ENCODE measurements at regions not wholly inside any gene's neighbourhood (a gene's known extent, or its start where the extent isn't known, plus 50 kb on each side); places are given as distances from the start of the nearest gene placed in this dataset.

DNA sequence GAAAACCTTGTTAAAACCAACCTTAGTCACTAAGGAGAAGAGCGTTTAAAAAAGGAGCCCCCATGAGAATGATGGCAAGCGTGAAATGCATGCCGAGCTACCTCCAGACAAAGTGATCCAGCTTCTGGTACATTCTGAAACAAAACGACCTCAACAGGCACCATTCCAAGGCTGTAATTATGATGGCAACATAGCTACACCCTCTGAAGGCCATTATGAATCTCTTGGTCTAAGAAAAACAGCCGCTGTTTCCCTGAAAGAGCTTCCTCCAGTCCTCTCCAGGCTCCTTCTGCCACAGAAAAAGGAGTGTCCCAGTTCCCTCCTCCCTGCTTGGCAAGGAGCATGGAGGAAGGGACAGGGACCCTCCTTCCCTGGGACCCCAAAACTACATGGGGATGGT lies 50.0 kb upstream of the ABLIM1 start:
- no peaks in the 10 kb centered on the region for H3K36me3 ChIP-seq (ENCODE audit: control insufficient read depth in 2 of 2, insufficient read depth in 2 of 2, low read length in 1 of 2)
- no peak overlapping the region for H3K27ac ChIP-seq (ENCODE audit: low read depth in 1 of 2, low read length in 1 of 2)
- no peaks in the 10 kb centered on the region for H3K4me1 ChIP-seq (ENCODE audit: control insufficient read depth in 2 of 2, insufficient read depth in 2 of 2, low read length in 2 of 2)
- H3K27me3 ChIP-seq (ENCODE audit: control insufficient read depth in 2 of 2, insufficient read depth in 1 of 2, low read length in 1 of 2): no peaks in the 10 kb centered on the region
- no peak for DNase-seq (ENCODE audit: low read depth in 6 of 9, low spot score in 9 of 9)
- H3K4me3 ChIP-seq (ENCODE audit: low read length in 2 of 2): no peak overlapping the region
- 95% methylated on average over 5 of the region's 5 CpGs for WGBS
- H3K9me3 ChIP-seq (ENCODE audit: control insufficient read depth in 2 of 2, insufficient read depth in 1 of 2, low read length in 1 of 2): no peaks in the 10 kb centered on the region

DNA sequence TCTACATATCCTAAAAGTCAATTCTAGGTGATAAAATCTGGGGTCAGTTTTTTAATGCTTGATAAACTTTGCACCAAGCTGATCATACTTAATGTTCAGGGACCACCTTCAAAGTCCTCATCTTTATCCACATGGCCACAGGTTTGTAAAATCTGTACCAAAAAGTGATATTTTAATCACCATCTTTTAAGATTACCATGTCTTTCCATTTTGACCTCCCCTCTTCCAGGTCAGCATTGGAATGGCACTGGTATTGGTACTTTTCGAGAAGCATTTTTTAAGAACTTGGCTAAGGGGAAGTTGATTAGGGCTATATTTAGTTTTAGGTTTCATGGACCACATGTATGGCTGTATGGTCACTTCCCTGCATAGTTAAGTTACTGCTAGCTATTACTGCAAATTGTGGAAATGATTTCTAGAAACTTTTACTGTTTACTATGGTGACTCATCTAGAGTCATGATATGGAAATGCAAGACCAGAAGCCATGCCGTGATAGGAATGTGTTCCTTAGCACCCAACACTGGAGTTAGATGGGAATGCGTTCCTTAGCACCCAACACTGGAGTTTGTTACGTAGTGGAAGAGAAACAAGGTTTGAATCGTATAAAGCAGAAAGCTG lies 50.8 kb upstream of the ABLIM1 start:
- H3K9me3 ChIP-seq (ENCODE audit: control insufficient read depth in 2 of 2, insufficient read depth in 1 of 2, low read length in 1 of 2): no peaks in the 10 kb centered on the region
- DNase-seq (ENCODE audit: low read depth in 6 of 9, low spot score in 9 of 9): no peak
- WGBS: 80% methylated on average over 5 of the region's 5 CpGs
- no peak overlapping the region for H3K27ac ChIP-seq (ENCODE audit: low read depth in 1 of 2, low read length in 1 of 2)
- no peak overlapping the region for H3K4me3 ChIP-seq (ENCODE audit: low read length in 2 of 2)
- no peaks in the 10 kb centered on the region for H3K36me3 ChIP-seq (ENCODE audit: control insufficient read depth in 2 of 2, insufficient read depth in 2 of 2, low read length in 1 of 2)
- no peaks in the 10 kb centered on the region for H3K27me3 ChIP-seq (ENCODE audit: control insufficient read depth in 2 of 2, insufficient read depth in 1 of 2, low read length in 1 of 2)
- no peaks in the 10 kb centered on the region for H3K4me1 ChIP-seq (ENCODE audit: control insufficient read depth in 2 of 2, insufficient read depth in 2 of 2, low read length in 2 of 2)

DNA sequence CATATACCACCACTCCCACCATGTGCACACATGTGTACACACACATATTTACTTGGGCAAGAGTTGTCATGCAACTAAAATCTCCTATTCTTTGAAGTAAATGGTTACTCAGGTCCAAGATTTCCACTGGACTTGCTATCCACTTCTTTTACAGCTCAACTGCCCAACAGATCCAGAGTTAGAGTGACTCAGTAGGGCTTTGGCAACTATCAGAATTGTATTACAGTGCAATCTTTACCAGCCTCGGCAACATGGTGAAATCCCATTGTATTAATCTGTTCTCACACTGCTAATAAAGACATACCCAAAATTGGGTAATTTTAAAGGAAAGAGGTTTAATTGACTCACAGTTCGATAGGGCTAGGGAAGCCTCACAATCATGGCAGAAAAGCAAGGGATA lies 51.9 kb upstream of the ABLIM1 start:
- no peaks in the 10 kb centered on the region for H3K9me3 ChIP-seq (ENCODE audit: control insufficient read depth in 2 of 2, insufficient read depth in 1 of 2, low read length in 1 of 2)
- DNase-seq (ENCODE audit: low read depth in 6 of 9, low spot score in 9 of 9): no peak
- no peak overlapping the region for H3K4me3 ChIP-seq (ENCODE audit: low read length in 2 of 2)
- no peaks in the 10 kb centered on the region for H3K27me3 ChIP-seq (ENCODE audit: control insufficient read depth in 2 of 2, insufficient read depth in 1 of 2, low read length in 1 of 2)
- no peaks in the 10 kb centered on the region for H3K4me1 ChIP-seq (ENCODE audit: control insufficient read depth in 2 of 2, insufficient read depth in 2 of 2, low read length in 2 of 2)
- 98% methylated on average over 2 of the region's 2 CpGs for WGBS
- H3K27ac ChIP-seq (ENCODE audit: low read depth in 1 of 2, low read length in 1 of 2): no peak overlapping the region
- no peaks in the 10 kb centered on the region for H3K36me3 ChIP-seq (ENCODE audit: control insufficient read depth in 2 of 2, insufficient read depth in 2 of 2, low read length in 1 of 2)

DNA sequence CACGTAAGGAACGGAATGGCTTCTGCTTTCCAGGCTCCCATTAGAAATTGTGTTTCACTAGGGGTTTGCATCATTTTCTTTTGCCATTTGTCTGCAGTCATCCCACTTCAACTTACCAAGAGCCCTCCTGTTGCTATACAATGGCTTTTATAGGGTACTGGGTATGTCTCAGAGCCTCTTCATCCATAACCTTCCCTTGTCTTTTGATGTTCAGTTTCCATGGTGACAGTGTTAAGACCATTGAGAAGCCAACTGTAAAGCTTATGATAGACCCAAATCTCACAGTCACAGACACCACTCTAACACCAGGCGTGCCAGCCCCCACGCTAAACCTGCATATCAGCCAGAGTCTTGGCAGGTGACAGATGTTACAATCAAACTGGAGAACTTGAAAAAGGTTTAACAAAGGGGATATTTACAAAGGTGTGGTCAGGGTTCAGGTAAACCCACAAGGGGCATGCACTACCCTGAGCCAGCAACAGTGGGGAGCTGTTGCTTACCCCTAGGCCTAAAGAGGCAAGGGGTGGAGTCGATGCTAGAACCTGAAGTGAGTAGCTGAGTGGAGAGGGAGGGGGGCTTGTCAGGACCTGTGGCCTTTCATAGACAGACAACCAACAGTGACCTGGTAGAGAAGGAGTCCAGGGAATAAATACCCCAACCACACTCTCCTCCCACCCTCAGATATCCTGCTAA lies 53.2 kb upstream of the ABLIM1 start:
- no peak overlapping the region for H3K4me3 ChIP-seq (ENCODE audit: low read length in 2 of 2)
- no peak overlapping the region for H3K27ac ChIP-seq (ENCODE audit: low read depth in 1 of 2, low read length in 1 of 2)
- no peaks in the 10 kb centered on the region for H3K36me3 ChIP-seq (ENCODE audit: control insufficient read depth in 2 of 2, insufficient read depth in 2 of 2, low read length in 1 of 2)
- H3K9me3 ChIP-seq (ENCODE audit: control insufficient read depth in 2 of 2, insufficient read depth in 1 of 2, low read length in 1 of 2): no peaks in the 10 kb centered on the region
- WGBS: 97% methylated on average over 5 of the region's 5 CpGs
- no peak for DNase-seq (ENCODE audit: low read depth in 6 of 9, low spot score in 9 of 9)
- H3K27me3 ChIP-seq (ENCODE audit: control insufficient read depth in 2 of 2, insufficient read depth in 1 of 2, low read length in 1 of 2): no peaks in the 10 kb centered on the region
- no peaks in the 10 kb centered on the region for H3K4me1 ChIP-seq (ENCODE audit: control insufficient read depth in 2 of 2, insufficient read depth in 2 of 2, low read length in 2 of 2)

DNA sequence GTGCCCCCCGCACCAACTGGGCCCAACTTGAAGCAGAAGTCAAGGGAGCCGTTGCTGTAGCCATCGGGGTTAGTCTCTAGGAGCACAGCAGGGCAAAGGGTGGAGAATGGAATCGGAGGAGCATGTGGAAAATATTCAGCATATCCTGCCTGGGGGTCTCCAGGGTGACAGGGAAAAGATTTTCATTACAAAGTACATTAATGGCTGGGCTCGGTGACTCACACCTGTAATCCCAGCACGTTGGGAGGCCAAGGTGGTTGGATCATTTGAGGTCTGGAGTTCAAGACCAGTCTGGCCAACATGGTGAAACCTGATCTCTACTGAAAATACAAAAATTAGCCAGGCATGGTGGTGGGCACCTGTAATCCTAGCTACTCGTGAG lies 53.8 kb upstream of the ABLIM1 start:
- 97% methylated on average over 7 of the region's 7 CpGs for WGBS

DNA sequence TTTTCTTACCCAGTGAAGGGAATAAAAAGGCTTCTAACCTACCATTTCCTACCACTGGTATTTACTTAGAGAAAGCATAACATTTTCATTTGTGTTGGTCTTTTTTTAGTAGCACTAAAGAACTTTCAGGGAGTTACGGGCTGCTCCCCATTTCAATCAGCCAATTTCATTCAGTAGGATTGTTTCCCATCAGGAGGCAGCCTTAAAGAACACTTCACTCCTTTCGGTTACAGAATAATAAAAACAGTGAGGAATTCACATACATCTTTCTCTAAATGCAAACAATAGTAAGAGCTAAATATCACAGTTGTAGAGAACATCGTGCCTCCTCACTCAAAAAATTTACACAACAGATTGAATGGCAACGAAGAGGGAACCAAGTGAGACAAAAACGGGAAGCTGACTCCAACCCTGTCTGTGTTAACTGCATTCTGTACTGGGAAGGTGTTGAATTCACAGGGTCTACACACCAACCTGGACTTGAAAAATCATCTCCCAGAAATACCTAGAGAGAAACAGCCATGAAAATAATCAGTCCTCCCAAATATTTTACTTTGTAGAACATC lies 55.5 kb upstream of the ABLIM1 start:
- DNase-seq (ENCODE audit: low read depth in 6 of 9, low spot score in 9 of 9): no peak
- 58% methylated on average over 5 of the region's 5 CpGs for WGBS

More for the DNA sequence above, 53.8 kb upstream of the ABLIM1 start:
- Histone ChIP-seq H3K4me1 (ENCODE audit: control insufficient read depth in 2 of 2, insufficient read depth in 2 of 2, low read length in 2 of 2) (no peaks in the 10 kb centered on the region), H3K4me3 (ENCODE audit: low read length in 2 of 2) (no peak overlapping the region), H3K9me3 (ENCODE audit: control insufficient read depth in 2 of 2, insufficient read depth in 1 of 2, low read length in 1 of 2) (no peaks in the 10 kb centered on the region), H3K27me3 (ENCODE audit: control insufficient read depth in 2 of 2, insufficient read depth in 1 of 2, low read length in 1 of 2) (no peaks in the 10 kb centered on the region), H3K27ac (ENCODE audit: low read depth in 1 of 2, low read length in 1 of 2) (no peak overlapping the region), H3K36me3 (ENCODE audit: control insufficient read depth in 2 of 2, insufficient read depth in 2 of 2, low read length in 1 of 2) (no peaks in the 10 kb centered on the region)
- DNase-seq (ENCODE audit: low read depth in 6 of 9, low spot score in 9 of 9): no peak

DNA sequence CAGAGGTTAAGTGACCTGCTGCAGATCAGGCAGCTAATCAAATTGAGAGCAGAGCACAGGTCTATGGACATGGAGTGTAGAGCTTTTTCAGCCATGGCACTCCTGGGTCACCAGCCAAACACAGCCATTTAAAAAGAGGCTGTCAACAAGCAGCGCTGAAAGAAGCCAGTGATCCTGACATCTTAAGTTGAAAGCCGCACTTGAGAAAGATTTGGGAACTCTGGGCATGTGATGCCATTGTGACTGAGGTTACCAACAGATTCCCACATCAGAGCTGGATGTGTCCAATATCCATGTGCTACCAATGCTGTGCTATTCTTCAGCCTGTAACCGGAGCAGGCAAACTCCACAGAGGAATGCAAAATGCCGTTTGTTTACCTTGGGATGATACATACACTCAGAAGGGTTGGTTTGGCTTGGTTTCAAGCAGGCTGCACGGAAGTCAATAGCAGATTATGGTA lies 56.2 kb upstream of the ABLIM1 start:
- no peaks in the 10 kb centered on the region for H3K27me3 ChIP-seq (ENCODE audit: control insufficient read depth in 2 of 2, insufficient read depth in 1 of 2, low read length in 1 of 2)
- H3K27ac ChIP-seq (ENCODE audit: low read depth in 1 of 2, low read length in 1 of 2): no peak overlapping the region
- no peaks in the 10 kb centered on the region for H3K9me3 ChIP-seq (ENCODE audit: control insufficient read depth in 2 of 2, insufficient read depth in 1 of 2, low read length in 1 of 2)
- DNase-seq (ENCODE audit: low read depth in 6 of 9, low spot score in 9 of 9): no peak
- H3K4me3 ChIP-seq (ENCODE audit: low read length in 2 of 2): no peak overlapping the region
- WGBS: 94% methylated on average over 5 of the region's 5 CpGs
- no peaks in the 10 kb centered on the region for H3K36me3 ChIP-seq (ENCODE audit: control insufficient read depth in 2 of 2, insufficient read depth in 2 of 2, low read length in 1 of 2)
- H3K4me1 ChIP-seq (ENCODE audit: control insufficient read depth in 2 of 2, insufficient read depth in 2 of 2, low read length in 2 of 2): no peaks in the 10 kb centered on the region

More for the DNA sequence above, 55.5 kb upstream of the ABLIM1 start:
- Histone ChIP-seq H3K27me3 (ENCODE audit: control insufficient read depth in 2 of 2, insufficient read depth in 1 of 2, low read length in 1 of 2) (no peaks in the 10 kb centered on the region), H3K4me1 (ENCODE audit: control insufficient read depth in 2 of 2, insufficient read depth in 2 of 2, low read length in 2 of 2) (no peaks in the 10 kb centered on the region), H3K36me3 (ENCODE audit: control insufficient read depth in 2 of 2, insufficient read depth in 2 of 2, low read length in 1 of 2) (no peaks in the 10 kb centered on the region), H3K4me3 (ENCODE audit: low read length in 2 of 2) (no peak overlapping the region), H3K9me3 (ENCODE audit: control insufficient read depth in 2 of 2, insufficient read depth in 1 of 2, low read length in 1 of 2) (no peaks in the 10 kb centered on the region), H3K27ac (ENCODE audit: low read depth in 1 of 2, low read length in 1 of 2) (no peak overlapping the region)

DNA sequence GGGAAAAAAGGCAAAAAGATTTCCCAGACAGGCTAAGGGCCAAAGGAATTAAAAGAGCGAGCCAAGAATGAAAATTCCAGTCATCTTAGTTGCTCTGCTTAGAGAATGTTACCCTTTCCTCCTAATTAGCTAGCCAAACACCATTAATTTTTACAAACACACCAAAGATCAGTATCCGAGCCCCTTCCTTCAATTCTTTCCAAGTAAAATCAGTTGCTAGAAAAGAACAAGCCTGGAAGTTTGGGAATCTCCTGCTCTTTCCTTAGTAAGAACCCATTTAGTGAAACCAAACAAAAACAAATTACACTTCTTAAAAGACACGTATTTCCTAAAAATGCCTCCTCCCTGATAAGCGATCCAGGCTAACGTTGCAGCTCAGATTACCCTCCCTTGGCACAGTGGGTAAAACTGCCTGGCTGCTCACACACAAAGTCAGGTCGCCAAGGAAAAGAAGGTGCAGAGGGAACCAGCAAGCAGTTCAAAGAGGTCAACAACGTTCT lies 57.1 kb upstream of the ABLIM1 start:
- no peak overlapping the region for H3K4me3 ChIP-seq (ENCODE audit: low read length in 2 of 2)
- H3K36me3 ChIP-seq (ENCODE audit: control insufficient read depth in 2 of 2, insufficient read depth in 2 of 2, low read length in 1 of 2): no peaks in the 10 kb centered on the region
- no peak for DNase-seq (ENCODE audit: low read depth in 6 of 9, low spot score in 9 of 9)
- no peaks in the 10 kb centered on the region for H3K9me3 ChIP-seq (ENCODE audit: control insufficient read depth in 2 of 2, insufficient read depth in 1 of 2, low read length in 1 of 2)
- no peaks in the 10 kb centered on the region for H3K4me1 ChIP-seq (ENCODE audit: control insufficient read depth in 2 of 2, insufficient read depth in 2 of 2, low read length in 2 of 2)
- WGBS: 89% methylated on average over 7 of the region's 7 CpGs
- H3K27ac ChIP-seq (ENCODE audit: low read depth in 1 of 2, low read length in 1 of 2): no peak overlapping the region
- H3K27me3 ChIP-seq (ENCODE audit: control insufficient read depth in 2 of 2, insufficient read depth in 1 of 2, low read length in 1 of 2): no peaks in the 10 kb centered on the region

DNA sequence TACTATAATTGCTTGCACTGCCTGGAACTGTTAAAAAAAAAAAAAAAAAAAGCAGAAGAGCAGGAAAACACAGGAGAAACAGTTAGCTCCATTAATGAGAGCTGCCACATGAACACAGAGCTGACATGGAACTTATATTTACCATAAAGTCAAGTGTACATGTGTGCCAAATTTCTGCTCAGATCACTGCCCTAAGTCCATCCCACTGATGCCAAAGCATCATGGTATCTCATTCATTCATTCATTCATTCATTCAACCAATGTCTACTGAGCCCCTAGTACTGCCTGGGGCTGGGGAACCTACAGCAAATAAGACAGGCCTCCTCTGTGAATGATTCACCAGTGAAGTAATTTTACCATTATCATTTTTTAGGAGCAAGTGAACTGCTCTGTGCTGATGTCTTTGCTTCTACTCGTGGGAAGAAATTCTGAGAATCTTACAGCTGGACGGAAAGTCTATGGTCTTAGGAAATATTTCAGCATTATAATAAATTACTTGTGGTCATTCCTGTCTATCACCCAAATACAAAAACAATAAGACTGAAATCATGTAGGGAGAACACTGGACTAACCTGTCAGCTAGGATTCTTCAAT lies 58.8 kb upstream of the ABLIM1 start:
- DNase-seq (ENCODE audit: low read depth in 6 of 9, low spot score in 9 of 9): no peak
- H3K27me3 ChIP-seq (ENCODE audit: control insufficient read depth in 2 of 2, insufficient read depth in 1 of 2, low read length in 1 of 2): no peaks in the 10 kb centered on the region
- H3K4me1 ChIP-seq (ENCODE audit: control insufficient read depth in 2 of 2, insufficient read depth in 2 of 2, low read length in 2 of 2): no peaks in the 10 kb centered on the region
- WGBS: over 99% methylated on average over 2 of the region's 2 CpGs
- H3K4me3 ChIP-seq (ENCODE audit: low read length in 2 of 2): no peak overlapping the region
- H3K27ac ChIP-seq (ENCODE audit: low read depth in 1 of 2, low read length in 1 of 2): no peak overlapping the region
- H3K36me3 ChIP-seq (ENCODE audit: control insufficient read depth in 2 of 2, insufficient read depth in 2 of 2, low read length in 1 of 2): no peaks in the 10 kb centered on the region
- H3K9me3 ChIP-seq (ENCODE audit: control insufficient read depth in 2 of 2, insufficient read depth in 1 of 2, low read length in 1 of 2): no peaks in the 10 kb centered on the region

Measured in thymus (tissue), 11 donors.